ENCODE measurements at regions not wholly inside any gene's neighbourhood (a gene's known extent, or its start where the extent isn't known, plus 50 kb on each side); places are given as distances from the start of the nearest gene placed in this dataset.

- Histone ChIP-seq H3K9ac (replicated peaks; ENCODE audit: extremely low read depth, insufficient read depth, low read length) (no peak overlapping the region), H3K4me1 (ENCODE audit: control insufficient read depth, extremely low read depth, insufficient read depth, low read length) (peaks cover 2% of the 10 kb centered on the region), H3K36me3 (ENCODE audit: control insufficient read depth in 2 of 2, extremely low read depth in 1 of 2, insufficient read depth in 2 of 2, low read length in 2 of 2) (no peaks in the 10 kb centered on the region), H3K27me3 (ENCODE audit: control insufficient read depth in 2 of 2, insufficient read depth in 2 of 2, low read length in 2 of 2) (no peaks in the 10 kb centered on the region), H3K4me3 (replicated peaks in 1 of 3; ENCODE audit: insufficient read depth in 1 of 3, low read depth in 1 of 3, low read length in 3 of 3) (no peak overlapping the region), H3K9me3 (replicated peaks; ENCODE audit: control insufficient read depth, insufficient read depth, low read length) (no peaks in the 10 kb centered on the region), H3K4me2 (ENCODE audit: insufficient read depth, low read length) (no peak overlapping the region), H3K79me2 (ENCODE audit: control insufficient read depth, insufficient read depth, low read length) (no peaks in the 10 kb centered on the region), H3K9me1 (replicated peaks; ENCODE audit: control insufficient read depth, extremely low read depth, insufficient read depth, low read length) (no peaks in the 10 kb centered on the region), H4K20me1 (replicated peaks; ENCODE audit: control insufficient read depth, extremely low read depth, insufficient read depth, low read length) (no peaks in the 10 kb centered on the region), H3K27ac (ENCODE audit: insufficient read depth, low read depth, low read length) (no peak overlapping the region), H2AFZ (ENCODE audit: low read depth, low read length) (no peak overlapping the region)
- dilution Hi-C loops (cut with MboI; ENCODE audit: extremely low pct_ligation_motif_present, low sequenced_read_pairs): no loop called here
- BruUV-seq (replicated peaks): no TSS peak
- CTCF ChIA-PET: interaction anchor here (1.0 kb wide), 1 partner anchor 14 kb away, joined by 4 read pairs; no protein-coding TSS in a partner anchor
- FAIRE-seq (peak; percentile 62), DNase-seq (ENCODE audit: low read depth, low spot score) (no peak)
- TF ChIP-seq FOS (IDR thresholded peaks at IDR 0.05; ENCODE audit: borderline replicate concordance, insufficient read depth, low read length) (peak; percentile 24), JUN (IDR thresholded peaks at IDR 0.05; ENCODE audit: borderline replicate concordance, insufficient read depth, insufficient read length, low read depth) (no peak)
- POLR2A ChIA-PET: no interaction called here
- intact Hi-C loops (cut with micrococcal nuclease): no loop called here
Measured at GRCh38 chr5:103461243-103461642, 101.3 kb downstream of the NUDT12 start.

- no peak overlapping the region for H3K27ac ChIP-seq (ENCODE audit: insufficient read depth, low read depth, low read length)
- DNase-seq (ENCODE audit: low read depth, low spot score): no peak
- CTCF ChIA-PET: interaction anchor here (1.2 kb wide), 1 partner anchor 73 kb away, joined by 3 read pairs; no protein-coding TSS in a partner anchor
Measured at GRCh38 chr5:103458497-103459040, 104.0 kb downstream of the NUDT12 start.

More at GRCh38 chr5:103458497-103459040, 104.0 kb downstream of the NUDT12 start:
- H3K4me1 ChIP-seq (ENCODE audit: control insufficient read depth, extremely low read depth, insufficient read depth, low read length): peaks cover 5% of the 10 kb centered on the region
- dilution Hi-C loops (cut with MboI; ENCODE audit: extremely low pct_ligation_motif_present, low sequenced_read_pairs) (no loop called here), intact Hi-C loops (cut with micrococcal nuclease) (no loop called here)
- no peak overlapping the region for H2AFZ ChIP-seq (ENCODE audit: low read depth, low read length)
- H3K9ac ChIP-seq (replicated peaks; ENCODE audit: extremely low read depth, insufficient read depth, low read length): no peak overlapping the region
- POLR2A ChIA-PET: no interaction called here
- TF ChIP-seq CTCF (IDR thresholded peaks at IDR 0.05; ENCODE audit: extremely low read depth in 1 of 2, insufficient read depth in 1 of 2, low read depth in 1 of 2, low read length in 2 of 2) (no peak), GATA2 (IDR thresholded peaks at IDR 0.05; ENCODE audit: insufficient read depth, insufficient read length, low read depth, low read length) (no peak), EZH2 (IDR thresholded peaks at IDR 0.05; ENCODE audit: borderline replicate concordance, low read depth, low read length, severe bottlenecking) (no peak), POLR2A (IDR thresholded peaks at IDR 0.05; ENCODE audit: low read depth, low read length) (no peak), MYC (IDR thresholded peaks at IDR 0.05; ENCODE audit: low read depth, low read length) (no peak), POLR2AphosphoS5 (IDR thresholded peaks at IDR 0.05; ENCODE audit: insufficient read depth, low read depth, low read length) (no peak)
- no peak overlapping the region for H3K4me3 ChIP-seq (replicated peaks in 1 of 3; ENCODE audit: insufficient read depth in 1 of 3, low read depth in 1 of 3, low read length in 3 of 3)
- BruUV-seq (replicated peaks): no TSS peak
- no peaks in the 10 kb centered on the region for H3K9me3 ChIP-seq (replicated peaks; ENCODE audit: control insufficient read depth, insufficient read depth, low read length)
- H4K20me1 ChIP-seq (replicated peaks; ENCODE audit: control insufficient read depth, extremely low read depth, insufficient read depth, low read length): no peaks in the 10 kb centered on the region
- H3K27me3 ChIP-seq (ENCODE audit: control insufficient read depth in 2 of 2, insufficient read depth in 2 of 2, low read length in 2 of 2): no peaks in the 10 kb centered on the region
- no peak overlapping the region for H3K4me2 ChIP-seq (ENCODE audit: insufficient read depth, low read length)
- H3K79me2 ChIP-seq (ENCODE audit: control insufficient read depth, insufficient read depth, low read length): no peaks in the 10 kb centered on the region
- H3K9me1 ChIP-seq (replicated peaks; ENCODE audit: control insufficient read depth, extremely low read depth, insufficient read depth, low read length): no peaks in the 10 kb centered on the region
- H3K36me3 ChIP-seq (ENCODE audit: control insufficient read depth in 2 of 2, extremely low read depth in 1 of 2, insufficient read depth in 2 of 2, low read length in 2 of 2): no peaks in the 10 kb centered on the region
- no peak for FAIRE-seq

Measured in endothelial cell of umbilical vein (primary cell).